ENCODE measurements at regions not wholly inside any gene's neighbourhood (a gene's known extent, or its start where the extent isn't known, plus 50 kb on each side); places are given as distances from the start of the nearest gene placed in this dataset.

- TF ChIP-seq CTCF (IDR thresholded peaks at IDR 0.05; ENCODE audit: extremely low read depth in 1 of 2, insufficient read depth in 1 of 2, low read depth in 1 of 2, low read length in 2 of 2): no peak
- TF ChIP-seq MYC (IDR thresholded peaks at IDR 0.05; ENCODE audit: low read depth, low read length): no peak
- TF ChIP-seq EZH2 (IDR thresholded peaks at IDR 0.05; ENCODE audit: borderline replicate concordance, low read depth, low read length, severe bottlenecking): no peak
- no peak for TF ChIP-seq POLR2AphosphoS5 (IDR thresholded peaks at IDR 0.05; ENCODE audit: insufficient read depth, low read depth, low read length)
- TF ChIP-seq JUN (IDR thresholded peaks at IDR 0.05; ENCODE audit: borderline replicate concordance, insufficient read depth, insufficient read length, low read depth): no peak
- no peak for TF ChIP-seq POLR2A (IDR thresholded peaks at IDR 0.05; ENCODE audit: low read depth, low read length)
These were observed 796.7 kb downstream of the DHX35 start for GRCh38 chr20:39758876-39759275.
